Spleen (tissue), 11 donors: ENCODE measurements at regions not wholly inside any gene's neighbourhood (a gene's known extent, or its start where the extent isn't known, plus 50 kb on each side); places are given as distances from the start of the nearest gene placed in this dataset.
"Not testable (repeated sequence)": the region's sequence is repeated elsewhere in the genome, so short reads cannot be mapped to it uniquely, and the experiment has no call there.

Experiments used
- DNase-seq: peaks from one replicate; pipeline ENCODE4 v3.0.0-alpha.2; 2020
- H3K27ac ChIP-seq, 8 donors: fragments of 200-600 bp; sonication (generic) in 7 of 8; 1 replicate in 4 of 8; 2 replicates in 4 of 8; pipeline versions ENCODE4 v1.5.0 to v1.8.0; 2016 to 2021; ENCODE audit warnings: inconsistent platforms in 4 of 8, mild to moderate bottlenecking in 4 of 8, moderate library complexity in 1 of 8
- H3K27me3 ChIP-seq, 7 donors: fragments of 200-600 bp; sonication (generic) in 6 of 7; replicated peaks in 1 of 7; 1 replicate in 4 of 7; 2 replicates in 3 of 7; pipeline versions ENCODE4 v1.5.0 to v1.8.0; 2016 to 2021; ENCODE audit warnings: inconsistent platforms in 3 of 7, mild to moderate bottlenecking in 1 of 7
- H3K36me3 ChIP-seq, 6 donors: fragments of 200-600 bp; sonication (generic) in 5 of 6; 1 replicate in 4 of 6; 2 replicates in 2 of 6; pipeline versions ENCODE4 v1.5.0 to v1.8.0; 2016 to 2021; ENCODE audit warnings: inconsistent platforms in 2 of 6
- H3K4me1 ChIP-seq, 6 donors: fragments of 200-600 bp; sonication (generic) in 5 of 6; 1 replicate in 3 of 6; 2 replicates in 3 of 6; pipeline versions ENCODE4 v1.5.0 to v1.8.0; 2016 to 2021; ENCODE audit warnings: inconsistent platforms in 3 of 6
- H3K4me3 ChIP-seq, 8 donors: fragments of 200-600 bp; sonication (generic) in 7 of 8; 1 replicate in 4 of 8; 2 replicates in 4 of 8; pipeline versions ENCODE4 v1.5.0 to v1.8.0; 2016 to 2021; ENCODE audit warnings: inconsistent platforms in 4 of 8, mild to moderate bottlenecking in 4 of 8, moderate library complexity in 2 of 8
- H3K9me3 ChIP-seq, 8 donors: fragments of 200-600 bp; sonication (generic) in 7 of 8; 1 replicate in 4 of 8; 2 replicates in 4 of 8; pipeline versions ENCODE4 v1.5.0 to v1.8.0; 2016 to 2021; ENCODE audit warnings: inconsistent platforms in 4 of 8
- CTCF ChIP-seq, 11 experiments: fragments of 200-600 bp in 7 of 11; fragments of 450-650 bp in 4 of 11; sonication (generic) in 4 of 11; IDR thresholded peaks in 8 of 11; conservative IDR thresholded peaks in 3 of 11; 1 replicate in 7 of 11; 2 replicates in 4 of 11; pipeline versions ENCODE4 v1.4.0 to v1.8.0; 2016 to 2021; ENCODE audit warnings: antibody characterized with exemption in 11 of 11, inconsistent platforms in 4 of 11, mild to moderate bottlenecking in 1 of 11
- POLR2A ChIP-seq, 3 donors: fragments of 450-650 bp; IDR thresholded peaks; one replicate each; pipeline ENCODE4 v1.5.1; 2017; ENCODE audit warnings: antibody characterized with exemption in 3 of 3, mild to moderate bottlenecking in 1 of 3
- POLR2AphosphoS5 ChIP-seq, 3 donors: sonication (generic); formaldehyde crosslinking; IDR thresholded peaks; one replicate each; pipeline ENCODE4 v1.5.1; 2017; ENCODE audit warnings: antibody characterized with exemption in 3 of 3
- WGBS, 5 donors: extraction: QIAGEN DNeasy Blood & Tissue Kit in 3 of 5; methylation state at CpG; one replicate each; pipeline versions ENCODE4 v1.1.5 to v1.1.7; 2013 to 2018; 5-methylcytosine and 5-hydroxymethylcytosine counted together
- intact Hi-C: fragments of 100-400 bp; cut with DNase I; formaldehyde crosslinking; loops from one replicate; pipeline ENCODE4 v1.15.0; 2023; ENCODE audit warnings: low total_unique reads
- donor health status: healthy with polysubstance abuse.
- donor health status: DM: no; HTN: no; CAD: no; lungs with moderate emphysema.
- donor health status: DM: no; HTN: no; CAD: no.
- donor health status: Bipolar disorder and iron deficiency.
- donor health status: healthy.
- donor health status: DM: no; HTN: no; CAD: no.
- donor health status: DM: yes; HTN: yes; CAD: no.

GRCh38 chr9:68637020-68637419, 68.0 kb upstream of the PIP5K1B start:
- Histone ChIP-seq H3K9me3 (no peaks in the 10 kb centered on the region), H3K4me3 (no peak overlapping the region), H3K4me1 (peaks cover 0 to 62% (median 14%) of the 10 kb centered on the region in 6 donors), H3K27me3 (no peaks in the 10 kb centered on the region), H3K36me3 (no peaks in the 10 kb centered on the region), H3K27ac (peak overlapping the region in 2 of 8 donors; percentile 29 to 54)
- WGBS, 5 donors: 80 to 89% (median 81%) methylated on average over 3 of the region's 3 CpGs
- TF ChIP-seq CTCF (IDR thresholded peaks at IDR 0.05 in 8 of 11, conservative IDR thresholded peaks at IDR 0.05 in 3 of 11): no peak
- no peak for TF ChIP-seq POLR2AphosphoS5 (IDR thresholded peaks at IDR 0.05)
- TF ChIP-seq POLR2A (IDR thresholded peaks at IDR 0.05): no peak
- no peak for DNase-seq
- intact Hi-C loops: no loop called here

DNA sequence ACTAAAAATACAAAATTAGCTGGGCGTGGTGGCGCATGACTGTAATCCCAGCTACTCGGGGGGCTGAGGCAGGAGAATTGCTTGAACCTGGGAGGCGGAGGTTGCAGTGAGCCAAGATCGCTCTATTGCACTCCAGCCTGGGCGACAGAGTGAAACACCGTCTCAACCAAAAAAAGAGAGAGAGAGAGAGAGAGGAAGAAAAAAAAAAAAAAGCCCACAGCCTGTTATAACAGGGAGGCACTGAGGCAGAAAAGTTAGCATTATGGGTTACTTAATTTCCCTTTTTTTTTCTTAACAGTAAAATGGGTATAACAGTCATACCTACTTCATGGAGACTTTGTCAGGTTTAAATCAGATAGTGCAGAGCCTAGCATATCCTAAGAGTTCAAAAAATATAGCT, 65.8 kb upstream of the PIP5K1B start:
- H3K36me3 ChIP-seq, intact Hi-C loops, H3K9me3 ChIP-seq, DNase-seq, H3K27me3 ChIP-seq, H3K4me3 ChIP-seq: not testable (repeated sequence)
- H3K27ac ChIP-seq: peak overlapping the region in 6 of 8 donors; percentile 65 to 85 (median 78)
- H3K4me1 ChIP-seq: peaks cover 0 to 82% (median 20%) of the 10 kb centered on the region in 6 donors
- 56 to 78% (median 69%) methylated on average over 7 of the region's 7 CpGs for WGBS, 5 donors

DNA sequence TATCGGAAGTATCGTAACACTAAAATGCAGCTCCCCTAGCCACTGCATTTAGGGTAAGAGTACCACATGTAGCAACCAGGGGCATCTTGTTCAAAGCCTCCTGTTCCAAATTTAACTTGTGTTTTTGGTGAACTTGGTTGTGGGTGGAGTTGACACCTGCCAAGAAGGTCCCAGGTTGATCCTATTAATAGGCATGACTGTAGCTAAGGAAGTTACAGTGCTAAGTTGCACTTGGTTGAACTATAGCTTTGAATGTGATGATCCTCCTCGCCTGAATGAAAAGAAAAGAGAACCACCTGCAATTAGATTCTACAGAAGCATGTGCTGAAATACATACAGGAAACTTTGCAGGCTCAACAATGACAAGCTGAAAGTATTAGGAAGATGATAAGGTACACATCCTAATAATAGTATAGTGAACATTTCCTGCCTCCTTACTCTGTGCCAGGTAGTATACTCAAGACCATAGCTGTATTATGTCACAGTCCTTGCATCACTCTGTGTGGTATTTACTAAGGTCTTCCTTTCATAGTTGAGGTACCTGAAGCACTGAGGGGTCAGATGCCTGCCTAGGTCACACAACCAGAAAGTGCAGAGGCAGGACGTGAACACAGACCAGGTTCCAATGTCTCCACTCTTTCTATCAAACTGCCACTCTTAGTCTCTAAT, 64.5 kb upstream of the PIP5K1B start:
- Histone ChIP-seq H3K27me3 (no peaks in the 10 kb centered on the region), H3K4me3 (no peak overlapping the region), H3K9me3 (no peaks in the 10 kb centered on the region), H3K36me3 (no peaks in the 10 kb centered on the region), H3K27ac (peak overlapping the region; percentile 8 to 85 (median 74)), H3K4me1 (peaks cover 0 to 94% (median 30%) of the 10 kb centered on the region in 6 donors)
- WGBS, 5 donors: 48 to 71% (median 62%) methylated on average over 4 of the region's 4 CpGs
- TF ChIP-seq CTCF (IDR thresholded peaks at IDR 0.05 in 8 of 11, conservative IDR thresholded peaks at IDR 0.05 in 3 of 11) (peak in 1 of 11 experiments; percentile 23), POLR2AphosphoS5 (IDR thresholded peaks at IDR 0.05) (peak in 1 of 3 donors; percentile 38), POLR2A (IDR thresholded peaks at IDR 0.05) (peak in 1 of 3 donors; percentile 25)
- no peak for DNase-seq
- intact Hi-C loops: no loop called here

- H3K4me3 ChIP-seq: no peak overlapping the region
- WGBS, 5 donors: 58 to 72% (median 65%) methylated on average over 11 of the region's 11 CpGs
- H3K27ac ChIP-seq: peak overlapping the region in 7 of 8 donors; percentile 2 to 85 (median 72)
- H3K9me3 ChIP-seq: no peaks in the 10 kb centered on the region
- no peak for TF ChIP-seq POLR2AphosphoS5 (IDR thresholded peaks at IDR 0.05)
- no peak for TF ChIP-seq CTCF (IDR thresholded peaks at IDR 0.05 in 8 of 11, conservative IDR thresholded peaks at IDR 0.05 in 3 of 11)
- TF ChIP-seq POLR2A (IDR thresholded peaks at IDR 0.05): no peak
- no peak for DNase-seq
- H3K27me3 ChIP-seq: no peaks in the 10 kb centered on the region
- intact Hi-C loops: no loop called here
- no peaks in the 10 kb centered on the region for H3K36me3 ChIP-seq
- peaks cover 0 to 60% (median 27%) of the 10 kb centered on the region in 6 donors for H3K4me1 ChIP-seq
Measured at GRCh38 chr9:68643901-68644809, 60.9 kb upstream of the PIP5K1B start.
